Mesothelial cell of epicardium (in vitro differentiated cells): ENCODE measurements at regions not wholly inside any gene's neighbourhood (a gene's known extent, or its start where the extent isn't known, plus 50 kb on each side); places are given as distances from the start of the nearest gene placed in this dataset.

Experiments
- DNase-seq, 2 experiments: peaks; one replicate each; pipeline ENCODE4 v3.0.0; 2021; ENCODE audit warnings: low spot score in 2 of 2; ENCODE audit not compliant: unreplicated experiment in 2 of 2
- H3K27ac Mint-ChIP-seq: 2 replicates; pipeline ENCODE4 v1.8.0; 2021; ENCODE audit warnings: mixed read lengths
- H3K27me3 Mint-ChIP-seq: 2 replicates; pipeline ENCODE4 v1.8.0; 2021; ENCODE audit warnings: low read depth, mixed read lengths
- H3K36me3 Mint-ChIP-seq: 2 replicates; pipeline ENCODE4 v1.8.0; 2021; ENCODE audit warnings: mixed read lengths
- H3K4me1 Mint-ChIP-seq: 2 replicates; pipeline ENCODE4 v1.8.0; 2021; ENCODE audit warnings: mixed read lengths
- H3K4me3 Mint-ChIP-seq: 2 replicates; pipeline ENCODE4 v1.8.0; 2021; ENCODE audit warnings: mild to moderate bottlenecking, moderate library complexity, mixed read lengths
- H3K9me3 Mint-ChIP-seq: 2 replicates; pipeline ENCODE4 v1.8.0; 2021; ENCODE audit warnings: mixed read lengths
- CTCF ChIP-seq: fragments of 200-600 bp; sonication (generic); IDR thresholded peaks from one replicate; pipeline ENCODE4 v1.5.0; 2021; ENCODE audit warnings: antibody characterized with exemption; ENCODE audit not compliant: unreplicated experiment

GRCh38 chr2:45300026-45300750, 290.9 kb upstream of the SIX2 start:
- no peak overlapping the region for H3K4me3 Mint-ChIP-seq
- peaks cover 6% of the 10 kb centered on the region for H3K4me1 Mint-ChIP-seq
- H3K27me3 Mint-ChIP-seq = peaks cover 40% of the 10 kb centered on the region
- H3K36me3 Mint-ChIP-seq = no peaks in the 10 kb centered on the region
- no peak for TF ChIP-seq CTCF
- no peak for DNase-seq
- no peak overlapping the region for H3K27ac Mint-ChIP-seq
- H3K9me3 Mint-ChIP-seq = no peaks in the 10 kb centered on the region

- Mint-ChIP-seq H3K27ac (no peak overlapping the region), H3K4me3 (no peak overlapping the region), H3K27me3 (peaks cover 34% of the 10 kb centered on the region), H3K36me3 (no peaks in the 10 kb centered on the region), H3K9me3 (no peaks in the 10 kb centered on the region), H3K4me1 (peaks cover 6% of the 10 kb centered on the region)
- no peak for TF ChIP-seq CTCF
- no peak for DNase-seq
Observed at GRCh38 chr2:45299361-45299760, 290.1 kb upstream of the SIX2 start.

DNA sequence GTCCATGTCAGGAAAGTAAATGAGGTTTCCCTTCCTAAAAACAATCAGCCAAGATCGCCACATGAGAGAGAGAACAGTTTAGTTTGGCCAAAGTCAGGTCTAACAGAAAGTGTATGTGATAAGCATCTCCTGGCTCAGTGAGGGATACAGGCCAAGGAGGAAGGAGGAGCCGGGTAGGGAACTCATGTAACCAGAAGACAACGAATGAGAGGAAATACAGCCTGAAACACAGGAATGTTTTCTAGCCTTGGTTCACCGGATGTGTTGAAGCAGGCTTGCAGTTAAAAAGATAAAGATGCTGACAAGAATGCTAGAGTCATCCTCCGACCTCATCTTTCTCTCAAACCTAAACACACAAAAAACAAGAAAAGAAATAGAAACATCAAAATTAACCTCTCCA, 283.9 kb upstream of the SIX2 start:
- no peak overlapping the region for H3K27ac Mint-ChIP-seq
- H3K27me3 Mint-ChIP-seq = peaks cover 10% of the 10 kb centered on the region
- H3K4me1 Mint-ChIP-seq = peaks cover 5% of the 10 kb centered on the region
- no peaks in the 10 kb centered on the region for H3K36me3 Mint-ChIP-seq
- no peak overlapping the region for H3K4me3 Mint-ChIP-seq
- TF ChIP-seq CTCF = no peak
- H3K9me3 Mint-ChIP-seq = no peaks in the 10 kb centered on the region
- DNase-seq = no peak

DNA sequence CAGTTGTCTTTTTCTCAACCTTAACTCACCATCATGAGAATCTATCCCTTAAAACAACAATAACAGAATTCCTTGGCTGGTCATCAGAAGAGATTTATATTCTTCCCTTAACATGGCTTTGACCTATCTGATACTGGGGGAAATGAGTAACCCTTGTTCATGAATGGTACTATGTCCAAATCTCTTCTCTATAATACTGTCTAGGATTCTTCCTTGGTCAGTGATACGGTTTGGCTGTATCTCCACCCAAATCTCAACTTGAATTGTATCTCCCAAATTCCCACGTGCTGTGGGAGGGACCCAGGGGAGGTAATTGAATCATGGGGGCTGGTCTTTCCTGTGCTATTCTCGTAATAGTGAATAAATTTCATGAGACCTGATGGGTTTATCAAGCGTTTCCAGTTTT, 282.0 kb upstream of the SIX2 start:
- Mint-ChIP-seq H3K9me3 (no peaks in the 10 kb centered on the region), H3K36me3 (no peaks in the 10 kb centered on the region), H3K4me3 (no peak overlapping the region), H3K27ac (no peak overlapping the region), H3K27me3 (peaks cover 8% of the 10 kb centered on the region), H3K4me1 (peaks cover 5% of the 10 kb centered on the region)
- DNase-seq = no peak
- no peak for TF ChIP-seq CTCF

DNA sequence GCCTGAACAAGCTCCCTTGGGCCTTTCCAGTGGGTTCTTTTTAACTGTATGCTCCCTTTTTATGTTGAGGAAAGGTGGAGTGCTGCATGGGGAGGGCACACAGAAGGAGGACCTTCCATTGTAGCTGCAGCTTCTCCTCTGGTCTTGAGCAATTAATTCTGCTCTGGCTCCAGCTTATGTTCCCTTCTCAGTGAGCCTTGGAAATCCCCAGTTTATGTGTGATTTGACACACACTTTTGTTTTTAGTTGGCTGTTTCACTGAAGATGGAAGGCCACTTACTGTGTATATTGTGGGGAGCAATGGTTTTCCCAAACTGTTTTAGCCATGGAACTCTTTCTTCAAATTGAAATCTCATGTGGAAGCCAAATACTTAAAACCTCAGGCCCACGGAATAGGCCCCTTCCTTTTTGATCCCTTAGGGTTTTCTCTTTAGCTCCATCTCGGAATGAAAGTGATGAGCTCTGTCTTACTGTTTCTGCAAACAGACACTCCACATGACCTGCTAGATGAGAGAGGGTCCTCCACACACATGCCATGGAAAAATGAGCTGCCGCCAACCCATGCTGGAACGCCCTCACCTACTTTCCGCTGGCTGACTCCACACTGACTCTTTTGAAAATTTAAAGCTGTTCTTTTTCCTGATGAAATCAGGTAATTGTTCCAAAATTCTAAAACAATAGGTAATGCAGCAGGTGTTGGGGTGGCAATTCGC, 280.9 kb upstream of the SIX2 start:
- no peak for TF ChIP-seq CTCF
- H3K27ac Mint-ChIP-seq = no peak overlapping the region
- H3K36me3 Mint-ChIP-seq = no peaks in the 10 kb centered on the region
- H3K9me3 Mint-ChIP-seq = no peaks in the 10 kb centered on the region
- peaks cover 10% of the 10 kb centered on the region for H3K27me3 Mint-ChIP-seq
- no peak overlapping the region for H3K4me3 Mint-ChIP-seq
- DNase-seq = no peak
- H3K4me1 Mint-ChIP-seq = peaks cover 5% of the 10 kb centered on the region
